ENCODE measurements at regions not wholly inside any gene's neighbourhood (a gene's known extent, or its start where the extent isn't known, plus 50 kb on each side); places are given as distances from the start of the nearest gene placed in this dataset.

DNA sequence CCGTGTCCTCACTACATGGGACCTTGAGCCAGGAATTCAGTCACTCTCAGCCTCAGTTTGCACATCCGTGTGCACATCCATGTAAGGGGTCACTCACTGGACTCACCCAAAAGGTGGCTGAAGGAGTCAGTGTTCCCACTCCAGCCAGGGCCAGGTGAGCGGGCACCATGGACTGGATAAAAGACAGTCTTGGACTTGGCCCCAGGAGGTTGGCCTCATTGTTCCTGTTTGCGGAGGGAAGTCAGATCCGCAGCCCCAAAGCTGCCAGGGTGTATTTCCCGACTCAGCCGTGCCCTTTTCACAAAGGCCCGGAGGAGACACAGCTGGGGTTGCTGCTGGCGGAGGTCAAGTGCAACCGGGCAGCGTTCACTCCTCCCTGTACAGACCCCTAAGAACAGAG is 170.7 kb upstream of the MYL2 start:
- H3K27me3 ChIP-seq: peaks cover 45% of the 10 kb centered on the region
- no peak for DNase-seq (ENCODE audit: low spot score in 2 of 2)
- no peak overlapping the region for H3K27ac ChIP-seq
- peaks cover 7% of the 10 kb centered on the region for H3K4me1 ChIP-seq
- TF ChIP-seq POLR2AphosphoS5 (IDR thresholded peaks at IDR 0.05) (no peak), CTCF (IDR thresholded peaks at IDR 0.05) (no peak), POLR2A (IDR thresholded peaks at IDR 0.05) (no peak), EP300 (IDR thresholded peaks at IDR 0.05) (no peak)
- 78% methylated on average over 6 of the region's 11 CpGs for WGBS
- no peak overlapping the region for H3K4me3 ChIP-seq
- H3K36me3 ChIP-seq: no peaks in the 10 kb centered on the region
- no peaks in the 10 kb centered on the region for H3K9me3 ChIP-seq

- H3K36me3 ChIP-seq: no peaks in the 10 kb centered on the region
- no peaks in the 10 kb centered on the region for H3K9me3 ChIP-seq
- H3K27ac ChIP-seq: no peak overlapping the region
- WGBS: 75% methylated on average over 1 of the region's 1 CpG
- peaks cover 7% of the 10 kb centered on the region for H3K4me1 ChIP-seq
- DNase-seq (ENCODE audit: low spot score in 2 of 2): no peak
- peaks cover 45% of the 10 kb centered on the region for H3K27me3 ChIP-seq
- H3K4me3 ChIP-seq: no peak overlapping the region
- TF ChIP-seq CTCF (IDR thresholded peaks at IDR 0.05) (no peak), POLR2A (IDR thresholded peaks at IDR 0.05) (no peak), POLR2AphosphoS5 (IDR thresholded peaks at IDR 0.05) (no peak), EP300 (IDR thresholded peaks at IDR 0.05) (no peak)
Measured at GRCh38 chr12:111089616-111090015, 169.2 kb upstream of the MYL2 start.

DNA sequence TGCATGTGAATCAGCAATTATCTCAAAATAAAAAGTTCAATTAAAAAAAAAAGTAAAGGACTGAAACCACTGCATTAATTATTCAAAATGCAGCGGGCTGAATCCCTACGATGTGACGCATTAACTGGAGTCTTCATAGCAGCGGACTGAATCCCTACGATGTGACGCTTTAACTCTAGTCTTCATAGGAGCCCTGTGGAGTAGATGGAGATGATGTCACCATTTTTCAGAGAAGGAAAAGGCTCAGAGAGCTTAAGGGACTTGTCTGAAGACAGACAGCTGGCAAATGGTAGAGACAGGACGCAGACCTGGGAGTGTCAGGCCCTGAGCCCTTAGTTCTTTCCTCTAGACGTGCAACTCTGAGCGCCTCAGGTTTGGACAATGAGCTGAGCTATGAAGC is 168.0 kb upstream of the MYL2 start:
- WGBS: 89% methylated on average over 9 of the region's 9 CpGs
- no peak overlapping the region for H3K4me3 ChIP-seq
- no peaks in the 10 kb centered on the region for H3K36me3 ChIP-seq
- H3K9me3 ChIP-seq: no peaks in the 10 kb centered on the region
- H3K4me1 ChIP-seq: peaks cover 1% of the 10 kb centered on the region
- H3K27ac ChIP-seq: no peak overlapping the region
- peaks cover 42% of the 10 kb centered on the region for H3K27me3 ChIP-seq
- no peak for TF ChIP-seq EP300 (IDR thresholded peaks at IDR 0.05)
- no peak for TF ChIP-seq POLR2A (IDR thresholded peaks at IDR 0.05)
- TF ChIP-seq CTCF (IDR thresholded peaks at IDR 0.05): no peak
- TF ChIP-seq POLR2AphosphoS5 (IDR thresholded peaks at IDR 0.05): no peak
- no peak for DNase-seq (ENCODE audit: low spot score in 2 of 2)

DNA sequence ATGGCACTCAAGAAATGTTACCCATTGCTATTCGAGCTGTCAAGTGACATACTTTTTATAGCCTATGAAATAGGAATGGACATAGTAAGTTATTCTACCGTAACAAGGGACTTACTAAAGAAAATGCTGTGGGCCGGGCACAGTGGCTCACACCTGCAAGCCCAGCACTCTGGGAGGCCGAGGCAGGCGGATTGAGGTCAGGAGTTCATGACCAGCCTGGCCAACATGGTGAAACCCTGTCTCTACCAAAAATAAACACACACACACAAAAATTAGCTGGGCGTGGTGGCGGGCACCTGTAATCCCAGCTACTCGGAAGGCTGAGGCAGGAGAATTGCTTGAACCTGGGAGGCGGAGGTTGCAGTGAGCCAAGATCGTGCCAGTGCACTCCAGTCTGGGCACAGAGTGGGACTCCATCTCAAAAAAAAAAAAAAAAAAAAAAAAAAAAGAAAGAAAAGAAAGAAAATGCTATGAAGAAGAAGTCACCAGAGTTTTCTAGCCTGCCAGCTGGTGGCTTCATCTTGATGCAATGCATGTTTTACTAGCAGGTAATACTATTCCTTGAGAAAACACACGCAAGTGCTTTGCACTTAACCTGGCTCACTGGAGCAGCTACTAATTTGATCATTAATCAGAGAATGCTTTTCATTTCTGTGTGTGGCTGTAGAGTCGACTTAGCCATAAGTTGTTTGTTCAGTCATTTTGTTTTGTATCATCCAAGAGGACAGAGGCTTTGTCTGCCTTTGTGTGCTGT is 166.7 kb upstream of the MYL2 start:
- H3K9me3 ChIP-seq: no peaks in the 10 kb centered on the region
- no peaks in the 10 kb centered on the region for H3K36me3 ChIP-seq
- H3K4me1 ChIP-seq: no peaks in the 10 kb centered on the region
- WGBS: 84% methylated on average over 12 of the region's 12 CpGs
- H3K4me3 ChIP-seq: no peak overlapping the region
- peaks cover 55% of the 10 kb centered on the region for H3K27me3 ChIP-seq
- TF ChIP-seq EP300 (IDR thresholded peaks at IDR 0.05) (no peak), CTCF (IDR thresholded peaks at IDR 0.05) (no peak), POLR2A (IDR thresholded peaks at IDR 0.05) (no peak), POLR2AphosphoS5 (IDR thresholded peaks at IDR 0.05) (no peak)
- no peak overlapping the region for H3K27ac ChIP-seq
- DNase-seq (ENCODE audit: low spot score in 2 of 2): no peak

- TF ChIP-seq POLR2A (IDR thresholded peaks at IDR 0.05): no peak
- TF ChIP-seq POLR2AphosphoS5 (IDR thresholded peaks at IDR 0.05): no peak
- TF ChIP-seq EP300 (IDR thresholded peaks at IDR 0.05): no peak
- no peak for TF ChIP-seq CTCF (IDR thresholded peaks at IDR 0.05)
- no peaks in the 10 kb centered on the region for H3K9me3 ChIP-seq
- H3K36me3 ChIP-seq: no peaks in the 10 kb centered on the region
- H3K27me3 ChIP-seq: peaks cover 67% of the 10 kb centered on the region
- DNase-seq (ENCODE audit: low spot score in 2 of 2): no peak
- no peak overlapping the region for H3K27ac ChIP-seq
- H3K4me1 ChIP-seq: no peaks in the 10 kb centered on the region
- 67% methylated on average over 1 of the region's 1 CpG for WGBS
- H3K4me3 ChIP-seq: no peak overlapping the region
Measured at GRCh38 chr12:111085096-111085495, 164.7 kb upstream of the MYL2 start.
